Endodermal cell (in vitro differentiated cells): ENCODE measurements at regions not wholly inside any gene's neighbourhood (a gene's known extent, or its start where the extent isn't known, plus 50 kb on each side); places are given as distances from the start of the nearest gene placed in this dataset.

ENCODE experiments used
- DNase-seq: peaks from one replicate; pipeline ENCODE4 v3.0.0-alpha.2; 2017
- H3K27ac ChIP-seq: 2 replicates; pipeline ENCODE4 v1.5.1; 2013; ENCODE audit warnings: mild to moderate bottlenecking, low read depth, low read length, moderate library complexity
- H3K27me3 ChIP-seq: 2 replicates; pipeline ENCODE4 v1.6.1; 2013; ENCODE audit warnings: mild to moderate bottlenecking, low read length, moderate library complexity; ENCODE audit not compliant: insufficient read depth, control insufficient read depth, poor library complexity, severe bottlenecking
- H3K36me3 ChIP-seq: 2 replicates; pipeline ENCODE4 v1.7.0; 2013; ENCODE audit warnings: mild to moderate bottlenecking, low read length, moderate library complexity; ENCODE audit not compliant: control insufficient read depth, insufficient read depth
- H3K4me1 ChIP-seq: one replicate; pipeline ENCODE4 v1.7.0; 2013; ENCODE audit warnings: low read length; ENCODE audit not compliant: control insufficient read depth, insufficient read depth
- H3K4me3 ChIP-seq: 2 replicates; pipeline ENCODE4 v1.5.1; 2013; ENCODE audit warnings: mild to moderate bottlenecking, low read length, moderate library complexity
- H3K9ac ChIP-seq: 2 replicates; pipeline ENCODE4 v1.6.1; 2013; ENCODE audit warnings: mild to moderate bottlenecking, low read length, moderate library complexity; ENCODE audit not compliant: poor library complexity, severe bottlenecking; ENCODE audit errors: extremely low read depth
- H3K9me3 ChIP-seq: 2 replicates; pipeline ENCODE4 v1.6.1; 2013; ENCODE audit warnings: mild to moderate bottlenecking, low read length, moderate library complexity; ENCODE audit not compliant: control insufficient read depth
- H3K27ac Mint-ChIP-seq: 2 replicates; pipeline ENCODE4 v1.8.0; 2020; ENCODE audit warnings: mixed read lengths
- H3K27me3 Mint-ChIP-seq: 2 replicates; pipeline ENCODE4 v1.8.0; 2021; ENCODE audit warnings: mild to moderate bottlenecking, mixed read lengths; ENCODE audit not compliant: insufficient read depth
- H3K36me3 Mint-ChIP-seq: 2 replicates; pipeline ENCODE4 v1.8.0; 2020; ENCODE audit warnings: low read depth, mixed read lengths
- H3K4me1 Mint-ChIP-seq: 2 replicates; pipeline ENCODE4 v1.8.0; 2020; ENCODE audit warnings: mixed read lengths
- H3K4me3 Mint-ChIP-seq: 2 replicates; pipeline ENCODE4 v1.8.0; 2020; ENCODE audit warnings: mild to moderate bottlenecking, moderate library complexity, mixed read lengths
- H3K9me3 Mint-ChIP-seq: 2 replicates; pipeline ENCODE4 v1.8.0; 2020; ENCODE audit warnings: mild to moderate bottlenecking, mixed read lengths
- WGBS, 2 experiments: methylation state at CpG; one replicate each; pipeline versions ENCODE4 v1.1.5 to v1.1.7; 2013; ENCODE audit warnings: missing lambda C conversion rate in 2 of 2, mixed read lengths in 1 of 2; ENCODE audit not compliant: insufficient coverage in 1 of 2, insufficient read length in 1 of 2; 5-methylcytosine and 5-hydroxymethylcytosine counted together
- TF ChIP-seq, protein P1 (sequence below): fragments of 200-600 bp; sonication (generic); conservative IDR thresholded peaks from 2 replicates; pipeline ENCODE4 v1.5.0; 2021; ENCODE audit warnings: antibody characterized with exemption, mild to moderate bottlenecking

DNA sequence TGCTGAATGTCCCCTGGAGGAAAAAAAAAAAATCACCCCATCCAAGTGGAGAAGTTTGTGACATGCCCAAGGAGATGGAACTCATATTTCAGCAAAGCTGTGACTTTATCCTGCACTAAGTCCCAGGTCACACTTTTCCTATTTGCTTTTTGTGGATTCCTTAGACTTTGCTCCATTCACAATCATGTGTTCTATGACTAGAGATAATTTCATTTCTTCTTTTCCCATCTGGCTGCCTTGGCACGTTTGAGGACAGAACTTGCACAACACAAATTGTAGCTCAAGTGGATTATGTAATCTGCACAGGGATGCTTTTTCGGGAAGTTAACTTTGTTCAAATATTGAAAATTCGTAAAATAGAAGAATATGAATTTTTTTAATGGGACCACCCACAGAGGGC lies 100.7 kb upstream of the PTPN1 start:
- Histone ChIP-seq H3K36me3 (no peaks in the 10 kb centered on the region), H3K4me3 (no peak overlapping the region), H3K9ac (no peak overlapping the region), H3K27me3 (no peaks in the 10 kb centered on the region), H3K9me3 (peaks cover 16% of the 10 kb centered on the region), H3K27ac (no peak overlapping the region), H3K4me1 (peaks cover 7% of the 10 kb centered on the region)
- 95 to 100% methylated on average over 2 to 3 of the region's 3 CpGs for WGBS, 2 experiments
- H3K36me3 Mint-ChIP-seq = no peaks in the 10 kb centered on the region
- peaks cover 31% of the 10 kb centered on the region for H3K4me1 Mint-ChIP-seq
- no peak overlapping the region for H3K27ac Mint-ChIP-seq
- peaks cover 31% of the 10 kb centered on the region for H3K9me3 Mint-ChIP-seq
- H3K4me3 Mint-ChIP-seq = no peak overlapping the region
- DNase-seq = no peak
- TF ChIP-seq, protein P1, sequence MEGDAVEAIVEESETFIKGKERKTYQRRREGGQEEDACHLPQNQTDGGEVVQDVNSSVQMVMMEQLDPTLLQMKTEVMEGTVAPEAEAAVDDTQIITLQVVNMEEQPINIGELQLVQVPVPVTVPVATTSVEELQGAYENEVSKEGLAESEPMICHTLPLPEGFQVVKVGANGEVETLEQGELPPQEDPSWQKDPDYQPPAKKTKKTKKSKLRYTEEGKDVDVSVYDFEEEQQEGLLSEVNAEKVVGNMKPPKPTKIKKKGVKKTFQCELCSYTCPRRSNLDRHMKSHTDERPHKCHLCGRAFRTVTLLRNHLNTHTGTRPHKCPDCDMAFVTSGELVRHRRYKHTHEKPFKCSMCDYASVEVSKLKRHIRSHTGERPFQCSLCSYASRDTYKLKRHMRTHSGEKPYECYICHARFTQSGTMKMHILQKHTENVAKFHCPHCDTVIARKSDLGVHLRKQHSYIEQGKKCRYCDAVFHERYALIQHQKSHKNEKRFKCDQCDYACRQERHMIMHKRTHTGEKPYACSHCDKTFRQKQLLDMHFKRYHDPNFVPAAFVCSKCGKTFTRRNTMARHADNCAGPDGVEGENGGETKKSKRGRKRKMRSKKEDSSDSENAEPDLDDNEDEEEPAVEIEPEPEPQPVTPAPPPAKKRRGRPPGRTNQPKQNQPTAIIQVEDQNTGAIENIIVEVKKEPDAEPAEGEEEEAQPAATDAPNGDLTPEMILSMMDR = no peak
- no peaks in the 10 kb centered on the region for H3K27me3 Mint-ChIP-seq

DNA sequence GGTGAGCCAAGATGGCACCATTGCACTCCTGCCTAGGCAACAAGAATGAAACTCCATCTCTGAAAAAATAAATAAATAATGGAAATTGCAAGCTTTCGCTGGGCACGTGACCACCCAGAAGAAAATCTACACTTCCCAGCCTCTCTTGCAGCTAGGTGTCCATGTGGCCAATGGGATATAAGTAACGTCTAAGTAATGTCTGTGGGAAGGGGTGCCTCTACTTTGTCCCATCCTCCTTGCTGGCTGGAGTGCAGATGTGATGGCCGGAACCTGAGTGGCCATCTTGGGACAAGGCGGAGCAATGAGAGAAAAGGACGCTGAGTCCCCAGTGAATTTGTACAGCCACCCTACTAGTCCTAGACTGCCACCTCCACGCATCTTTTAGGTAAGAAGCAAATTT lies 99.8 kb upstream of the PTPN1 start:
- no peak overlapping the region for H3K27ac ChIP-seq
- peaks cover 18% of the 10 kb centered on the region for H3K9me3 ChIP-seq
- H3K36me3 ChIP-seq = no peaks in the 10 kb centered on the region
- Mint-ChIP-seq H3K4me3 (no peak overlapping the region), H3K27me3 (no peaks in the 10 kb centered on the region), H3K27ac (no peak overlapping the region), H3K36me3 (no peaks in the 10 kb centered on the region), H3K4me1 (peaks cover 34% of the 10 kb centered on the region), H3K9me3 (peaks cover 33% of the 10 kb centered on the region)
- no peak overlapping the region for H3K4me3 ChIP-seq
- H3K27me3 ChIP-seq = no peaks in the 10 kb centered on the region
- WGBS, 2 experiments = 94 to 98% methylated on average over 7 of the region's 7 CpGs
- TF ChIP-seq, protein P1 = no peak
- no peak overlapping the region for H3K9ac ChIP-seq
- peaks cover 7% of the 10 kb centered on the region for H3K4me1 ChIP-seq
- no peak for DNase-seq

DNA sequence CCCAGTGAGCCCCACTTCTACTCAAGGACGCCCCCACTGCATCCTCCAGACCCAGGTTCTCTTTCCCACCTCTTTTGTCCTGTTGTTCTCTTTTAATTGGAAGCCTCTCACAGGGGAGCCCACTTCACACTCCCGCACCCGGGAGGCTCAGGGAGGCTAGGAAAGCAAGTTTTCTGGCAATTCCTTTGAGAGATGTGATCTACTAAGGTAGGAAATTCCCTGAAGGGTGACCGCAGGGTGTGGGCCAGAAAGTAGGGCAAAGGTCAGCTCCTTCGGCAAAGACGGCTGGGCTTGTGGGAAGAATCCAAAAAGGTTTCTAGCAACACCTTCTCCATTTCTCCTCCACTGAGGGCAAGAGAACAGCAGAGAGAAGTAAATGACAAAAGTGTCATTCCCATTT lies 98.1 kb upstream of the PTPN1 start:
- Mint-ChIP-seq H3K27me3 (no peaks in the 10 kb centered on the region), H3K4me3 (no peak overlapping the region), H3K27ac (peak overlapping the region; percentile 32), H3K9me3 (peaks cover 33% of the 10 kb centered on the region), H3K36me3 (no peaks in the 10 kb centered on the region), H3K4me1 (peaks cover 40% of the 10 kb centered on the region)
- Histone ChIP-seq H3K27ac (no peak overlapping the region), H3K36me3 (no peaks in the 10 kb centered on the region), H3K9ac (no peak overlapping the region), H3K4me3 (no peak overlapping the region), H3K4me1 (peaks cover 12% of the 10 kb centered on the region), H3K27me3 (no peaks in the 10 kb centered on the region), H3K9me3 (peaks cover 18% of the 10 kb centered on the region)
- WGBS, 2 experiments = 38 to 43% methylated on average over 1 to 6 of the region's 6 CpGs
- TF ChIP-seq, protein P1 = no peak
- DNase-seq = peak; percentile 78
